Left renal cortex interstitium (tissue), 4 donors: ENCODE measurements at regions not wholly inside any gene's neighbourhood (a gene's known extent, or its start where the extent isn't known, plus 50 kb on each side); places are given as distances from the start of the nearest gene placed in this dataset.
A peak's percentile ranks its signal among the peaks of the same experiment; 100 is the strongest.
"Not testable (repeated sequence)": the region's sequence is repeated elsewhere in the genome, so short reads cannot be mapped to it uniquely, and the experiment has no call there.

Experiments
- DNase-seq, 4 donors: peaks; one replicate each; pipeline ENCODE4 v3.0.0-alpha.2; 2013; ENCODE audit warnings: low read depth in 4 of 4, low spot score in 2 of 4, missing footprints in 1 of 4

- DNase-seq, result no peak
These were observed 54.4 kb upstream of the IQCM start for GRCh38 chr4:149870008-149870407.

- DNase-seq, result no peak
These were observed 66.1 kb upstream of the IQCM start for GRCh38 chr4:149881744-149882143.

GRCh38 chr4:149882251-149882650 is 66.6 kb upstream of the IQCM start:
- DNase-seq, result no peak

GRCh38 chr4:149884046-149884445 is 68.4 kb upstream of the IQCM start:
- DNase-seq, result no peak

- DNase-seq, result no peak
These were observed 69.0 kb upstream of the IQCM start for GRCh38 chr4:149884529-149885181.

GRCh38 chr4:149885896-149886295 is 70.3 kb upstream of the IQCM start:
- DNase-seq, result no peak

- no peak for DNase-seq
These were observed 71.3 kb upstream of the IQCM start for GRCh38 chr4:149886786-149887490.

- no peak for DNase-seq
These were observed 74.3 kb upstream of the IQCM start for GRCh38 chr4:149889991-149890390.

- no peak for DNase-seq
These were observed 74.9 kb upstream of the IQCM start for GRCh38 chr4:149890531-149890930.

- DNase-seq, result no peak
These were observed 75.8 kb upstream of the IQCM start for GRCh38 chr4:149891426-149891825.

GRCh38 chr4:149896432-149896831 is 80.8 kb upstream of the IQCM start:
- no peak for DNase-seq

- no peak for DNase-seq
These were observed 82.1 kb upstream of the IQCM start for GRCh38 chr4:149897783-149898182.

- no peak for DNase-seq
These were observed 85.5 kb upstream of the IQCM start for GRCh38 chr4:149901128-149901527.

GRCh38 chr4:149902242-149902641 is 86.6 kb upstream of the IQCM start:
- no peak for DNase-seq

GRCh38 chr4:149910177-149910576 is 94.5 kb upstream of the IQCM start:
- no peak for DNase-seq

GRCh38 chr4:149910604-149911350 is 95.1 kb upstream of the IQCM start:
- DNase-seq, result no peak

- no peak for DNase-seq
These were observed 95.7 kb upstream of the IQCM start for GRCh38 chr4:149911354-149911753.

GRCh38 chr4:149912000-149912399 is 96.4 kb upstream of the IQCM start:
- peak in 1 of 4 donors; percentile 18 for DNase-seq

- peak in 1 of 4 donors; percentile 15 for DNase-seq
These were observed 98.8 kb upstream of the IQCM start for GRCh38 chr4:149914119-149915115.

GRCh38 chr4:149915735-149916134 is 100.1 kb upstream of the IQCM start:
- DNase-seq, result not testable (repeated sequence)
